ENCODE measurements at regions not wholly inside any gene's neighbourhood (a gene's known extent, or its start where the extent isn't known, plus 50 kb on each side); places are given as distances from the start of the nearest gene placed in this dataset.

GRCh38 chr12:111296906-111297463 lies 71.9 kb downstream of the PHETA1 start:
- H3K27ac Mint-ChIP-seq (ENCODE audit: unreplicated experiment): no peak overlapping the region
- Histone ChIP-seq H2AFZ (ENCODE audit: low read depth, low read length) (no peak overlapping the region), H3K4me1 (ENCODE audit: insufficient read depth, low read length) (no peaks in the 10 kb centered on the region), H3K9ac (ENCODE audit: low read length) (no peak overlapping the region), H3K27ac (ENCODE audit: low read depth, low read length) (no peak overlapping the region), H4K20me1 (ENCODE audit: insufficient read depth, low read length) (no peaks in the 10 kb centered on the region), H3K9me3 (ENCODE audit: insufficient read depth, low read depth, low read length) (no peaks in the 10 kb centered on the region), H3K4me3 (ENCODE audit: insufficient read depth, low read depth, low read length) (no peak overlapping the region), H3K4me2 (ENCODE audit: low read length) (no peak overlapping the region), H3K27me3 (ENCODE audit: insufficient read depth, low read length) (peaks cover 4% of the 10 kb centered on the region), H3K79me2 (ENCODE audit: insufficient read depth, low read length) (no peaks in the 10 kb centered on the region), H3K36me3 (ENCODE audit: insufficient read depth, low read length) (no peaks in the 10 kb centered on the region)
- TF ChIP-seq CTCF (IDR thresholded peaks at IDR 0.05; ENCODE audit: insufficient read depth, low read depth, low read length) (no peak), EZH2 (IDR thresholded peaks at IDR 0.05; ENCODE audit: insufficient read depth, low read length) (no peak)
- no peak for DNase-seq (ENCODE audit: low read depth)
- no peaks in the 10 kb centered on the region for H3K9me3 Mint-ChIP-seq (ENCODE audit: unreplicated experiment)
- H3K27me3 Mint-ChIP-seq (ENCODE audit: low read depth, unreplicated experiment): peaks cover 10% of the 10 kb centered on the region
- FAIRE-seq: no peak
- H3K36me3 Mint-ChIP-seq (ENCODE audit: low read depth, unreplicated experiment): no peaks in the 10 kb centered on the region
- H3K4me3 Mint-ChIP-seq (ENCODE audit: unreplicated experiment): no peak overlapping the region
- H3K4me1 Mint-ChIP-seq (ENCODE audit: low read depth, unreplicated experiment): no peaks in the 10 kb centered on the region

GRCh38 chr12:111295176-111295575 lies 73.7 kb downstream of the PHETA1 start:
- H3K36me3 Mint-ChIP-seq (ENCODE audit: low read depth, unreplicated experiment): no peaks in the 10 kb centered on the region
- peaks cover 9% of the 10 kb centered on the region for H3K27me3 Mint-ChIP-seq (ENCODE audit: low read depth, unreplicated experiment)
- no peak for FAIRE-seq
- H3K9me3 ChIP-seq (ENCODE audit: insufficient read depth, low read depth, low read length): no peaks in the 10 kb centered on the region
- H3K79me2 ChIP-seq (ENCODE audit: insufficient read depth, low read length): no peaks in the 10 kb centered on the region
- no peaks in the 10 kb centered on the region for H3K27me3 ChIP-seq (ENCODE audit: insufficient read depth, low read length)
- H4K20me1 ChIP-seq (ENCODE audit: insufficient read depth, low read length): no peaks in the 10 kb centered on the region
- no peaks in the 10 kb centered on the region for H3K4me1 ChIP-seq (ENCODE audit: insufficient read depth, low read length)
- no peak overlapping the region for H2AFZ ChIP-seq (ENCODE audit: low read depth, low read length)
- no peak for TF ChIP-seq EZH2 (IDR thresholded peaks at IDR 0.05; ENCODE audit: insufficient read depth, low read length)
- no peak for TF ChIP-seq CTCF (IDR thresholded peaks at IDR 0.05; ENCODE audit: insufficient read depth, low read depth, low read length)
- no peak overlapping the region for H3K4me3 Mint-ChIP-seq (ENCODE audit: unreplicated experiment)
- H3K4me1 Mint-ChIP-seq (ENCODE audit: low read depth, unreplicated experiment): no peaks in the 10 kb centered on the region
- H3K4me3 ChIP-seq (ENCODE audit: insufficient read depth, low read depth, low read length): no peak overlapping the region
- no peak overlapping the region for H3K27ac Mint-ChIP-seq (ENCODE audit: unreplicated experiment)
- no peak overlapping the region for H3K27ac ChIP-seq (ENCODE audit: low read depth, low read length)
- no peaks in the 10 kb centered on the region for H3K9me3 Mint-ChIP-seq (ENCODE audit: unreplicated experiment)
- no peak overlapping the region for H3K9ac ChIP-seq (ENCODE audit: low read length)
- H3K4me2 ChIP-seq (ENCODE audit: low read length): no peak overlapping the region
- no peak for DNase-seq (ENCODE audit: low read depth)
- no peaks in the 10 kb centered on the region for H3K36me3 ChIP-seq (ENCODE audit: insufficient read depth, low read length)

GRCh38 chr12:111293266-111294009 lies 75.5 kb downstream of the PHETA1 start:
- Mint-ChIP-seq H3K4me3 (ENCODE audit: unreplicated experiment) (no peak overlapping the region), H3K9me3 (ENCODE audit: unreplicated experiment) (no peaks in the 10 kb centered on the region), H3K4me1 (ENCODE audit: low read depth, unreplicated experiment) (no peaks in the 10 kb centered on the region), H3K36me3 (ENCODE audit: low read depth, unreplicated experiment) (no peaks in the 10 kb centered on the region), H3K27me3 (ENCODE audit: low read depth, unreplicated experiment) (peaks cover 6% of the 10 kb centered on the region), H3K27ac (ENCODE audit: unreplicated experiment) (no peak overlapping the region)
- no peaks in the 10 kb centered on the region for H4K20me1 ChIP-seq (ENCODE audit: insufficient read depth, low read length)
- no peak overlapping the region for H3K9ac ChIP-seq (ENCODE audit: low read length)
- DNase-seq (ENCODE audit: low read depth): no peak
- FAIRE-seq: no peak
- no peak overlapping the region for H2AFZ ChIP-seq (ENCODE audit: low read depth, low read length)
- H3K4me1 ChIP-seq (ENCODE audit: insufficient read depth, low read length): no peaks in the 10 kb centered on the region
- H3K79me2 ChIP-seq (ENCODE audit: insufficient read depth, low read length): no peaks in the 10 kb centered on the region
- TF ChIP-seq CTCF (IDR thresholded peaks at IDR 0.05; ENCODE audit: insufficient read depth, low read depth, low read length): no peak
- no peak for TF ChIP-seq EZH2 (IDR thresholded peaks at IDR 0.05; ENCODE audit: insufficient read depth, low read length)
- no peaks in the 10 kb centered on the region for H3K36me3 ChIP-seq (ENCODE audit: insufficient read depth, low read length)
- H3K9me3 ChIP-seq (ENCODE audit: insufficient read depth, low read depth, low read length): no peaks in the 10 kb centered on the region
- H3K4me2 ChIP-seq (ENCODE audit: low read length): no peak overlapping the region
- H3K4me3 ChIP-seq (ENCODE audit: insufficient read depth, low read depth, low read length): no peak overlapping the region
- H3K27ac ChIP-seq (ENCODE audit: low read depth, low read length): no peak overlapping the region
- peaks cover 2% of the 10 kb centered on the region for H3K27me3 ChIP-seq (ENCODE audit: insufficient read depth, low read length)
